OCI-LY1 (cell line): ENCODE measurements at regions not wholly inside any gene's neighbourhood (a gene's known extent, or its start where the extent isn't known, plus 50 kb on each side); places are given as distances from the start of the nearest gene placed in this dataset.

Source experiments
- EZH2 ChIP-seq: fragments of 200-600 bp; sonication (generic), shearing (Covaris generic); IDR thresholded peaks from 2 replicates; pipeline ENCODE4 v1.8.0; 2017; ENCODE audit warnings: borderline replicate concordance, mixed run types, mild to moderate bottlenecking, antibody characterized with exemption, low read length, moderate library complexity, mixed read lengths
- TF ChIP-seq, protein P1 (sequence below): fragments of 200-600 bp; sonication (generic), shearing (Covaris generic); IDR thresholded peaks from 2 replicates; pipeline ENCODE4 v1.5.1; 2017; ENCODE audit warnings: mild to moderate bottlenecking, antibody characterized with exemption, low read length, moderate library complexity, mixed read lengths

DNA sequence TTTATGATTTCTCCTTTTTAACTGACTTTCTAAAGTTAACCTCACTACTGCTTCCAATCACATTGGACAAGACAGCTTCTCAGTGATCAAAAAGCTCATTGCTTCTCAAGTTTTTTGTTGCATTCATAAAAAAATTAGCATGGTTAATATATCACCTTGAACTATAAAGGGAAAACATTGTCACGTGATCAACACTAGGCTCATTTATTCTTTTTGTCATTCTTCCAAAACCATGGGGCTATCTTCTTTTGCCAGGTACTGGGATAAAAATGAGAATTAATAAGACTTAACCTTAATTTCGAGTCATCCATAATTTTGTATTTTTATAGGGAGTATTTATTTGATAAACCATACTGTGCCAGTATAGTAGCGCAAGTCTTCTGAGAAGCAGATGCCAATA, 1105.9 kb upstream of the TENM3 start:
- TF ChIP-seq, protein P1, sequence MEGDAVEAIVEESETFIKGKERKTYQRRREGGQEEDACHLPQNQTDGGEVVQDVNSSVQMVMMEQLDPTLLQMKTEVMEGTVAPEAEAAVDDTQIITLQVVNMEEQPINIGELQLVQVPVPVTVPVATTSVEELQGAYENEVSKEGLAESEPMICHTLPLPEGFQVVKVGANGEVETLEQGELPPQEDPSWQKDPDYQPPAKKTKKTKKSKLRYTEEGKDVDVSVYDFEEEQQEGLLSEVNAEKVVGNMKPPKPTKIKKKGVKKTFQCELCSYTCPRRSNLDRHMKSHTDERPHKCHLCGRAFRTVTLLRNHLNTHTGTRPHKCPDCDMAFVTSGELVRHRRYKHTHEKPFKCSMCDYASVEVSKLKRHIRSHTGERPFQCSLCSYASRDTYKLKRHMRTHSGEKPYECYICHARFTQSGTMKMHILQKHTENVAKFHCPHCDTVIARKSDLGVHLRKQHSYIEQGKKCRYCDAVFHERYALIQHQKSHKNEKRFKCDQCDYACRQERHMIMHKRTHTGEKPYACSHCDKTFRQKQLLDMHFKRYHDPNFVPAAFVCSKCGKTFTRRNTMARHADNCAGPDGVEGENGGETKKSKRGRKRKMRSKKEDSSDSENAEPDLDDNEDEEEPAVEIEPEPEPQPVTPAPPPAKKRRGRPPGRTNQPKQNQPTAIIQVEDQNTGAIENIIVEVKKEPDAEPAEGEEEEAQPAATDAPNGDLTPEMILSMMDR: no peak
- no peak for TF ChIP-seq EZH2
